Esophagus squamous epithelium (tissue), 5 donors: ENCODE measurements at regions not wholly inside any gene's neighbourhood (a gene's known extent, or its start where the extent isn't known, plus 50 kb on each side); places are given as distances from the start of the nearest gene placed in this dataset.

Experiments
- DNase-seq: peaks from one replicate; lab custom pipeline; 2025; lab: John Stamatoyannopoulos, UW
- H3K27ac ChIP-seq, 4 donors: fragments of 200-600 bp; sonication (generic); one replicate each; pipeline ENCODE4 v1.5.1; 2016 to 2019; ENCODE audit warnings: mild to moderate bottlenecking in 1 of 4
- H3K27me3 ChIP-seq, 4 donors: fragments of 200-600 bp; sonication (generic); 1 replicate in 3 of 4; 2 replicates in 1 of 4; pipeline versions ENCODE4 v1.5.1 to v1.6.0; 2017 to 2021; ENCODE audit warnings: antibody characterized with exemption in 1 of 4
- H3K36me3 ChIP-seq, 3 donors: fragments of 200-600 bp; sonication (generic); one replicate each; pipeline ENCODE4 v1.5.1; 2016 to 2019
- H3K4me1 ChIP-seq, 3 donors: fragments of 200-600 bp; sonication (generic); one replicate each; pipeline ENCODE4 v1.5.1; 2017 to 2019
- H3K4me3 ChIP-seq, 4 donors: fragments of 200-600 bp; sonication (generic); 1 replicate in 3 of 4; 2 replicates in 1 of 4; pipeline ENCODE4 v1.5.1; 2016 to 2019; ENCODE audit warnings: mild to moderate bottlenecking in 2 of 4, moderate library complexity in 1 of 4
- H3K9me3 ChIP-seq, 3 donors: fragments of 200-600 bp; sonication (generic); one replicate each; pipeline ENCODE4 v1.5.1; 2016 to 2019
- POLR2A ChIP-seq, 4 donors: fragments of 450-650 bp; IDR thresholded peaks; one replicate each; pipeline ENCODE4 v1.6.1; 2017; ENCODE audit warnings: antibody characterized with exemption in 4 of 4, mild to moderate bottlenecking in 4 of 4, moderate library complexity in 3 of 4
- WGBS, 2 donors: methylation state at CpG; one replicate each; pipeline ENCODE4 v1.1.5; 2018; 5-methylcytosine and 5-hydroxymethylcytosine counted together
- intact Hi-C: fragments of 100-400 bp; cut with DNase I; formaldehyde crosslinking; loops from one replicate; pipeline ENCODE4 v1.15.0; 2022
- TF ChIP-seq, protein P1 (sequence below), 6 experiments: fragments of 450-650 bp in 4 of 6; fragments of 200-600 bp in 2 of 6; sonication (generic) in 2 of 6; IDR thresholded peaks; one replicate each; pipeline ENCODE4 v1.5.1; 2016 to 2019; ENCODE audit warnings: antibody characterized with exemption in 6 of 6, mild to moderate bottlenecking in 4 of 6, moderate library complexity in 4 of 6
- donor health status: DM: yes; HTN: yes; CAD: no.

DNA sequence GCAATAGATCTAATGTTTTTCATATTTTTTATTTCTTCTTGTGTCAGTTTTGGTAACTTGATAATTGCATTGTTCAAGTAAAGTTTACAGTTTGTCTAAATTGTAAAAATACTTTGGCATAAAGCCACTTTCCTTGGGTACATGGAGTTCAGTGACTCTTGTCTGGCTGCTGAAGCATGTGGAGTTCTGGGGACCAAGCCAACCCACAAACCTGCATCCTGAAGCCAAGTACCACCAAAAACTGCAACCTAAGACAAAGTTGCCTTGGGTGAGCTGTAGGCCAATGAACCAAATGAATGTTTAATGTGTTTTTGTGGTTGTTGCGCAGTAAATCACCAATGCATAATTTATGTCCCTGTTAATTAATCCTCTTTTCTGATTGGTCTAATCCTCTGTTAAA, 872.6 kb downstream of the BCL11A start:
- Histone ChIP-seq H3K9me3 (peaks cover 0 to 5% (median 0%) of the 10 kb centered on the region in 3 donors), H3K27me3 (no peaks in the 10 kb centered on the region), H3K4me1 (no peaks in the 10 kb centered on the region), H3K27ac (no peak overlapping the region), H3K4me3 (no peak overlapping the region), H3K36me3 (no peaks in the 10 kb centered on the region)
- no peak for TF ChIP-seq POLR2A (IDR thresholded peaks at IDR 0.05)
- TF ChIP-seq, protein P1, sequence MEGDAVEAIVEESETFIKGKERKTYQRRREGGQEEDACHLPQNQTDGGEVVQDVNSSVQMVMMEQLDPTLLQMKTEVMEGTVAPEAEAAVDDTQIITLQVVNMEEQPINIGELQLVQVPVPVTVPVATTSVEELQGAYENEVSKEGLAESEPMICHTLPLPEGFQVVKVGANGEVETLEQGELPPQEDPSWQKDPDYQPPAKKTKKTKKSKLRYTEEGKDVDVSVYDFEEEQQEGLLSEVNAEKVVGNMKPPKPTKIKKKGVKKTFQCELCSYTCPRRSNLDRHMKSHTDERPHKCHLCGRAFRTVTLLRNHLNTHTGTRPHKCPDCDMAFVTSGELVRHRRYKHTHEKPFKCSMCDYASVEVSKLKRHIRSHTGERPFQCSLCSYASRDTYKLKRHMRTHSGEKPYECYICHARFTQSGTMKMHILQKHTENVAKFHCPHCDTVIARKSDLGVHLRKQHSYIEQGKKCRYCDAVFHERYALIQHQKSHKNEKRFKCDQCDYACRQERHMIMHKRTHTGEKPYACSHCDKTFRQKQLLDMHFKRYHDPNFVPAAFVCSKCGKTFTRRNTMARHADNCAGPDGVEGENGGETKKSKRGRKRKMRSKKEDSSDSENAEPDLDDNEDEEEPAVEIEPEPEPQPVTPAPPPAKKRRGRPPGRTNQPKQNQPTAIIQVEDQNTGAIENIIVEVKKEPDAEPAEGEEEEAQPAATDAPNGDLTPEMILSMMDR (IDR thresholded peaks at IDR 0.05), result no peak
- intact Hi-C loops, result no loop called here
- WGBS, 2 donors, result 88 to 100% methylated on average over 1 of the region's 1 CpG
- no peak for DNase-seq

GRCh38 chr2:59677158-59677557, 876.3 kb downstream of the BCL11A start:
- Histone ChIP-seq H3K36me3 (no peaks in the 10 kb centered on the region), H3K4me1 (no peaks in the 10 kb centered on the region), H3K27me3 (no peaks in the 10 kb centered on the region), H3K27ac (no peak overlapping the region), H3K9me3 (peaks cover 0 to 5% (median 0%) of the 10 kb centered on the region in 3 donors), H3K4me3 (no peak overlapping the region)
- no peak for DNase-seq
- TF ChIP-seq, protein P1 (IDR thresholded peaks at IDR 0.05), result no peak
- no peak for TF ChIP-seq POLR2A (IDR thresholded peaks at IDR 0.05)
- WGBS, 2 donors, result 53 to 54% methylated on average over 2 of the region's 2 CpGs
- intact Hi-C loops, result no loop called here

DNA sequence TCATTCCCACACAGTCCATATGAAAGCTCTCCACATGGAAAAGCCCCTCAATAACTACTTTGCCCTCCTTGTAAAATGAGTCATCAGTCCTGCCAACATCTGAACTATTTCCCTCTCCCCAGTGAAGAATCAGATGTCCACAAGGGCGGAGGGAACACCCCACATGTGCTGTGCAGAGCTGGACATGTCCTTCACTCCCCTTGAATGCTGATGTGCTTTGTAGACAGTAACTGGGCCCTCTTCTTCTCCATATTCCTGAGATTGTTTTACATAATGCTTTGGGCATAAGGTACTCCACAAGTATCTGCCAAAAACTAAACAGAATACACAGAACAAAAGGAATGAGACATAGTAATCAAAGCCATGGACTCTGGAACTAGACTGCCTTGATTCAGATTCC, 879.4 kb downstream of the BCL11A start:
- no peak overlapping the region for H3K27ac ChIP-seq
- intact Hi-C loops, result no loop called here
- TF ChIP-seq POLR2A (IDR thresholded peaks at IDR 0.05), result no peak
- TF ChIP-seq, protein P1 (IDR thresholded peaks at IDR 0.05), result no peak
- no peak for DNase-seq
- H3K27me3 ChIP-seq, result no peaks in the 10 kb centered on the region
- 69 to 85% methylated on average over 1 of the region's 1 CpG for WGBS, 2 donors
- H3K4me1 ChIP-seq, result no peaks in the 10 kb centered on the region
- H3K9me3 ChIP-seq, result no peaks in the 10 kb centered on the region
- no peaks in the 10 kb centered on the region for H3K36me3 ChIP-seq
- no peak overlapping the region for H3K4me3 ChIP-seq

DNA sequence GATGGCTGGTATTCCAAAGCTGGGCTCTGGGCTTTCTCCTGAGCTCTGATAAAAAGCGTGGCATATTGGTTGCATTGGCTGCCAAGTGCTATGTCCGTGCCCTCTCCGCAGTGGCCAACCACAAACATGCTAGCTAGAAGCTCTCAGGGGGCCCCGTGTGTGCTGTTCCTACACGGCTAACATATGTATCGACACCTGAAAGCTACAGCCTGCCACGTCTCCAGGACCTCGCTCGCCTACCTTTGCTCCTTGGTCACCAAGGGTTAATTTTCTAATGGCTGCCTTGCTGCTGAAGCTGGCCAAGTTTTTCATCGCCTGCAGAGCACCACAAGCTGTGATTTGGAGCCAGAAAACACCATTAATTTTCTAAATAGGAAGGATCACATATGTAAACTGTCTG, 888.4 kb downstream of the BCL11A start:
- intact Hi-C loops, result no loop called here
- Histone ChIP-seq H3K9me3 (no peaks in the 10 kb centered on the region), H3K27me3 (no peaks in the 10 kb centered on the region), H3K36me3 (no peaks in the 10 kb centered on the region), H3K4me1 (no peaks in the 10 kb centered on the region), H3K4me3 (no peak overlapping the region), H3K27ac (no peak overlapping the region)
- 82 to 88% methylated on average over 9 to 10 of the region's 10 CpGs for WGBS, 2 donors
- DNase-seq, result no peak
- no peak for TF ChIP-seq POLR2A (IDR thresholded peaks at IDR 0.05)
- TF ChIP-seq, protein P1 (IDR thresholded peaks at IDR 0.05), result no peak

GRCh38 chr2:59662127-59662861, 891.2 kb downstream of the BCL11A start:
- no peak for DNase-seq
- Histone ChIP-seq H3K36me3 (no peaks in the 10 kb centered on the region), H3K27me3 (no peaks in the 10 kb centered on the region), H3K4me1 (no peaks in the 10 kb centered on the region), H3K4me3 (no peak overlapping the region), H3K9me3 (no peaks in the 10 kb centered on the region), H3K27ac (no peak overlapping the region)
- no peak for TF ChIP-seq POLR2A (IDR thresholded peaks at IDR 0.05)
- TF ChIP-seq, protein P1 (IDR thresholded peaks at IDR 0.05), result no peak
- 85 to 86% methylated on average over 11 of the region's 11 CpGs for WGBS, 2 donors
- intact Hi-C loops, result no loop called here
